IPS DF 4.7 (cell line): ENCODE measurements at regions not wholly inside any gene's neighbourhood (a gene's known extent, or its start where the extent isn't known, plus 50 kb on each side); places are given as distances from the start of the nearest gene placed in this dataset.

Experiments
- DNase-seq: peaks from one replicate; pipeline ENCODE4 v3.0.0-alpha.2; 2013; ENCODE audit warnings: low spot score; ENCODE audit errors: extremely low read depth

DNA sequence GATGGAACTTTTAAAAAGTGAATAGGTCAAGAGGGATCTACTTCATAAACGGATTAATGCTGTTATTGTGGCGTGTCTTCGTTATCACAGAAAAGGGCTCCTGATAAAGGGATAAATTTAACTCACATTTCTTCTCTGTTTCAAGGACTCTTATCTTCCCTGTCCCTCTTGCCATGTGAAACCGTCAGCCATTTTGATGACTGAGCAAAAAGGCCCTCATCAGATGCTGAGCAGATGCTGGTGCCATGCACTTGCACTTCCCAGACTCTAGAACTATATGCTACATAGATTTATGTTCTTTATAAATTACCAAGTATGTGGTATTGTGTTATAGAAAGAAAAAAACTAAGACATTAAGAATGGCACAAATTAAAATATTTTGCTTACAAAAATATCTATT is 1011.8 kb upstream of the GBE1 start:
- no peak for DNase-seq

- no peak for DNase-seq
Measured at GRCh38 chr3:82764521-82764920, 1003.1 kb upstream of the GBE1 start.

DNA sequence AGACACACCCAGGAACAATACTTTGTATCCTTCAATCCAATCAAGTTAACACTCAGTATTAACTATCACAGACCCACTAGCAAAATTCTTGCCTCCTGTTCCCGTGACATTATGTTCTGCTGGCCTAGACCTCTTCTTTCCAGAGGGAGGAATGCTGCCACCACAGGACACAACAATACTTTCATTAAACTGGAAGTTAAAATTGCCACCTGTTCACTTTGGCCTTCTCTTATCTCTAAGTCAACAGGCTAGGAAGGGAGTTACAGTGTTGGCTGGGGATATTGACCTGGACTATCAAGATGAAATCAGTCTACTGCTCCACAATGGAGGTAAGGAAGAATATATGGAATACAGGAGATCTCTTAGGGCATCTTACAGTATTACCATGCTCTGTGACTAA is 1000.4 kb upstream of the GBE1 start:
- DNase-seq: no peak

DNA sequence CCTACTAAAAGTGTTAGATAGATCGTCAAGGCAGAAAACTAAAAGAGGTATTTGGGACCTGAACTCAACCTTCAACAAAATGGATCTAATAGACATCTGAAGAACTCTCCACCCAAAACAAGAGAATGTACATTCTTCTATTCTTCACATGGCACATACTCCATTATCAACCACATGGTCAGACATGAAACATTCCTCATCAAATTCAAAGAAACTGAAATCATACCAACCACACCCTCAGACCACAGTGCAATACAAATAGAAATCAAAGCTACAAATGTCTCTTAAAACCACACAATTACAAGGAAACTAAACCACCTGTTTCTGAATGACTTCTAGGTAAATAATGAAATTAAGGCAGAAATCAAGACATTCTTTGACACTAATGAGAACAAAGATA is 984.1 kb upstream of the GBE1 start:
- DNase-seq: no peak

- no peak for DNase-seq
Measured at GRCh38 chr3:82743196-82743595, 981.8 kb upstream of the GBE1 start.

- no peak for DNase-seq
Measured at GRCh38 chr3:82741346-82741745, 979.9 kb upstream of the GBE1 start.

GRCh38 chr3:82739390-82739789 is 977.9 kb upstream of the GBE1 start:
- DNase-seq: no peak

DNA sequence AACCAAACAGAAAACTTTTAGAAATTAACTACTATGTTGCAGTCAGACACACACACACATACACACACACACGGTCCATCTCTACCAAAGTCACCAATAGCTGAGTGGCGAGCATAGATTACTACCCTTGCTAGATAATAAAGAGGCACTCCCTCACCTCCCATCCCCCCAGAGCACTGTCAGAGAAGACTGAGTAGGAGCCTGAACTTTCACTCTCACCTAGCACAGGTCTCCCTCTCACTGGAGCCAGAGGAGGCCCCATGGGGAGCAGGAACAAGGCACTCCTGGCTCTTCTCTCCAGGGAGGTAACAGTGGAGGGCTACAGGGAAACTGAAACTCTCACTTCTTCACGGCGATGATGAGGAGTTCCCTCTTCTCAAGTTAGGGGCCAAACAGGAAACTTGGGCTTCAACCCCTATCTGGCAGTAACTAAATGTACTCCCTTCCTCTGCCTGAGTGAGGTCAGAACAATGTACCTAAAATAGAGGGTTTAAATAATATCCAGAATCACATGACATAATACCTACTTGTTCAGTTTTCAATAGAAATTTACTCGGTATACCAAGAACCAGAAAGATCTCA is 975.3 kb upstream of the GBE1 start:
- no peak for DNase-seq

DNA sequence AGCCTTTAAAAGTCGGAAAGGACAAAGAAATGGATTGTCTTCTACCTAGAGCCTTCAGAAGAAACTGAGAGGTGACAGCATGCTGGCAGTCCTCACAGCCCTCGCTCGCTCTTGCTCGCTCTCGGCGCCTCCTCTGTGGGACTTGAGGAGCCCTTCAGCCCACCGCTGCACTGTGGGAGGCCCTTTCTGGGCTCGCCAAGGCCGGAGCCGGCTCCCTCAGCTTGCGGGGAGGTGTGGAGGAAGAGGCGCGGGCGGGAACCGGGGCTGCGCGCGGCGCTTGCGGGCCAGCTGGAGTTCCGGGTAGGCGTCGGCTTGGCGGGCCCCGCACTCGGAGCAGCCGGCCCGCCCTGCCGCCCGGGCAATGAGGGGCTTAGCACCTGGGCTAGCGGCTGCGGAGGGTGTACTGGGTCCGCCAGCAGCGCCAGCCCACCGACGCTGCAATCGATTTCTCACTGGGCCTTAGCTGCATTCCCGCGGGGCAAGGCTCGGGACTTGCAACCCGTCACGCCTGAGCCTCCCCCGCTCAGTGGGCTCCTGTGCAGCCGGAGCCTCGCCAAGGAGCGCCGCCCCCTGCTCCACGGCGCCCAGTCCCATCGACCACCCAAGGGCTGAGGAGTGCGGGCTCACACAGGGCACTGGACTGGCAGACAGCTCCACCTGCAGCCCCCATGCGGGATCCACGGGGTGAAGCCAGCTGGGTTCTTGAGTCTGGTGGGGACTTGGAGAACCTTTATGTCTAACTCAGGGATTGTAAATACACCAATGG is 953.8 kb upstream of the GBE1 start:
- DNase-seq: no peak

DNA sequence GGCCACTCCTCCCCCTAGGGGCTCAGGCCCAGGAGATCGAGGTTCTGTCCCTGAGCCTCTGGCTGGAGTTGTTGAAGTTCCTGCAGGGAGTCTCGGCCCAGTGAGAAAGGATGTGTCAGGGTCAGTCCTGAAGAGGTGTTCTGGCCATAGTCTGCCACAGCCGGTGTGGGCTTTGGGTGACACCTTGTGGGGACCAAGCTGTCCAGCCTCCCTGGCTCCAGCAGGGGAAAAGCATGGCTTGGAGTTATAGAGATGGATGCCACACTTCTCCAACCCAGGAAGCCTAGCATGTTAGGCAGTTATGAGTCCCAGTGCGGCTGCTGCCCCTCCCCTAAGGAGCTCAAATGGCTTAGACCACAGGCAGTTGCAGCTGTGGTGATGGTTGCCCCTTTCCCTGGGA is 945.6 kb upstream of the GBE1 start:
- DNase-seq: peak; percentile 2

DNA sequence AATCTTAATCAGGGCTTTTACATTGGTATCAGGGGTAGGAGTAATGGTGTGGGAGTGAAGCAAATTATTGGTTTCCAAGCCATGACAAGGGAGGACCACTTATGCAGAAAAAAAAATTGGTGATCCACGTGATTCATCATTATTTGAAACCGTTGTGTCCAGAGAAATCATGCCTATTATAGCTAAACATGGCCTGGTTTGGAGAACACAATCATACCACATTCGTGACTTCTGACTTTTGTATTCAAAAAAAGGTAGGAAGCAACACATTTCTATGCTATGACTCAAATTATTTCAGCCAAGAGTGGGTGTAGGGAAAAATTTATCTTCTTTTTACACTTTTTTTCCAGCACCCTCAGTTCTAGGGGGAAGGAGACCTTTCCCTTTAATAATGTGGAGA is 924.3 kb upstream of the GBE1 start:
- DNase-seq: no peak

DNA sequence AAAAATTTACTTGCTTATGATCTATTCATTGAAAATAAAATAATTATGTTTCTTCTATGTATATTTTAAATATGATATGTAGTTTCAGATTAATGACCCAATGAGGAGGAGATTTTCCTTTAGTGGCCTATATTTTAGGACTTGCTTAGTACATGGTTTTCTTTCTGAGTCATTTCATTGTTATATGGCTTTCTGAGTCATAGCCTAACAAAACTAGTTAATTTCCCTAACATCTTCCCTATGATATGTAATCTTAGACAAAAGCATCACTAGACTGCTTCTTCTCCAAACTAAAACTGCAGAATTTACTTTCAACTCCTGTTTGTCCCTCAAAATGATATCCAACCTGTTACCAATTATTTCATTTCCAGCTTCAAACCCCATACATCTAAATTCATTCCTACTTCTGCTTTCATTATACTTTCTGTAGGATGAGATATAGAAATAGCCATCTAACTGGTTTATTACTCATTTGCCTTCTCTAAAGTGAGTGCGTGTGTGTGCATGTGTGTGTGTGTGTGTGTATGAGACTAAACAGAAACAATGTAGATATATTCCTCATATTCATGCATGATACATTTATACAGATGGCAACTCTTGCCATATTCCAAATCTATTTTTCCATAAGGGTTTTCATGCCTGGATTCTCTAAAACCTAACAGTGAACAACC is 915.0 kb upstream of the GBE1 start:
- no peak for DNase-seq

- no peak for DNase-seq
Measured at GRCh38 chr3:82672966-82673365, 911.5 kb upstream of the GBE1 start.

GRCh38 chr3:82671466-82671865 is 910.0 kb upstream of the GBE1 start:
- DNase-seq: no peak

DNA sequence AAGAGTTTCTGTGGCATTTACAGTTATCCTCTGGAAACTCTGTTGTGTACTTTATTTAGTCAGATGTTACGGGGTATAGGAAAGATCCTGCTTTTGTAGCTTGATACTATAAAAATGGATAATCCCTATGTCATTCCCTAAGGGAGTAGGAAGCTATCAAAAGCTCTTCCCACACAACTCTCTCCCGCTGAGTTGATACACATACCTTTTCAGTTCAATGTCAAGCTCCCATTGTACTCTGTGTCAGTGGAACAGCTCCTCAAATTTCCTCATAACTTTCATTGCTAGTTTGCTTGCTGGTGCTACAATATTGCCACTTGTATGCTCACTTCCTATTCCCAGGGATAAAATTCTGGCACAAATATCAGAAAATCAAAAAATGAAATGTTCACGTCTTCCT is 893.3 kb upstream of the GBE1 start:
- DNase-seq: no peak

GRCh38 chr3:82643948-82644347 is 882.5 kb upstream of the GBE1 start:
- DNase-seq: no peak

- DNase-seq: no peak
Measured at GRCh38 chr3:82641701-82642100, 880.3 kb upstream of the GBE1 start.

DNA sequence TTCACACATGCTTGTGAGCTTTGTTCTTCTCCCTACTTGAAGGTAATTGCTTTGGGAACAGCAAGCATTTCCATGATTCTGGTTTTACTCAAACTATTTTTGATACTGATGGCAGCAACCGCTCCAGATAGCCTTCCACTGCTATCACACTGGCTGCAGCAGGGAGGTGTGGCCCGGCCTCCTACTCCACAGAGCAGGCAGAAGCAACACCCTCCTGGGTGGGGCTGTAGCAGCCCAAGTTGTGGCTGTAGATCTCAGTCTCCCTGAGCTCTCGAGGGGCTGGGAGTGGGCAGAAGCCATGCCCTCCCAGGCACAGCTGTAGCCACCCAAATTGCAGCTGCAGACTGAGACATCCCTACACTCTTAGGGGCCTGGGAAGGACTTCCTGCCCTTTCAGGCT is 878.8 kb upstream of the GBE1 start:
- no peak for DNase-seq

GRCh38 chr3:82637574-82637973 is 876.1 kb upstream of the GBE1 start:
- no peak for DNase-seq

DNA sequence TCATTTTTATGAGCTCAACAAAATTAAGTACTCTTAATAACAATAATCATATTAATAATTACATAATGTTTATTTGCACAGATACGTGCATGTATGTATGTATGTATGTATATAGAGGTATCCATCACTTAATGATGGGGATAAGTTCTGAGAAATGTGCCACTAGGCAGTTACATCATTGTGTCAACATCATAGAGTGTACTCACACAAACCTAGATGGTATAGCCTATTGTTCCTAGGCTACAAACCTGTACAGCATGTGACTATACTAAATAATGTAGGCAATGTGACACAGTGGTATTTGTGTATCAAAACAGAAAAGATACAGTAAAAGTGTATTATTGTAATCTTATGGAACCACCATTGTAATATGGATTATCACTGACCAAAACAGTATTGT is 874.7 kb upstream of the GBE1 start:
- DNase-seq: no peak

DNA sequence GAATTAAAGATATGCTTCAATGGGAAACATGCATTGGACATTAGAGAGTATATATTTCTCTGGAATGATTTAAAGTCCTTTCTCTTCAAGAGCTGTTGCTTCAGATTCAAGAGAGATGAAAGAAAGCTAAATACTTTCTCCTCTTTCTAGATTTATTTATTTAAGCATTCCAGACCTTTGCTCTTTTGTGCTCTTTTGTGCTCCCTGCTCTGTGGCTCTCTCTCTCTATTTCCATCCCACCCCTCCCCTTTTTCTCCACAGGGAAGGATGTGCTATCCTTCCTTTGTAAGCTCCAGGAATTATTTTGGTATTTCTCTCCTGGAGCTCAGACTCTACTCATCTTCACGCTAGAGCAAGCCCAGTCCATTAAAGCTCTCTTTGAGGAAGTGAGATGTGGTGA is 871.9 kb upstream of the GBE1 start:
- no peak for DNase-seq

- no peak for DNase-seq
Measured at GRCh38 chr3:82629937-82630336, 868.5 kb upstream of the GBE1 start.
